GM12878 (cell line): ENCODE measurements at regions not wholly inside any gene's neighbourhood (a gene's known extent, or its start where the extent isn't known, plus 50 kb on each side); places are given as distances from the start of the nearest gene placed in this dataset.
"Not testable (repeated sequence)": the region's sequence is repeated elsewhere in the genome, so short reads cannot be mapped to it uniquely, and the experiment has no call there.

Experiments used
- ATAC-seq: fragments of 200-7000 bp; cut with Tn5 transposase; 3 replicates; pipeline ENCODE4 v1.9.1; 2020; ENCODE audit warnings: mild to moderate bottlenecking, moderate library complexity
- BruUV-seq: library from RNA; stranded (reverse); fragments of 400-500 nt; replicated peaks from 2 replicates; lab custom pipeline; 2021; lab: Mats Ljungman, UMichigan
- CTCF ChIA-PET: fragments of 300-600 bp; sonication (Branson Sonifier 250); formaldehyde crosslinking; extraction: SDS; loops from one replicate; lab custom pipeline; 2021; ENCODE audit warnings: inconsistent platforms; lab: Yijun Ruan, JAX
- POLR2A ChIA-PET: fragments of 350-600 bp; formaldehyde crosslinking; extraction: SDS; loops from one replicate; lab custom pipeline; 2021; ENCODE audit warnings: inconsistent platforms; lab: Charles Lee
- RAD21 ChIA-PET: fragments of 300-600 bp; sonication (Branson Sonifier 250); formaldehyde crosslinking; loops from one replicate; lab custom pipeline; 2023; ENCODE audit warnings: antibody characterized with exemption; ENCODE audit not compliant: unreplicated experiment; lab: Charles Lee
- SMC1A ChIA-PET: fragments of 300-600 bp; sonication (Branson Sonifier 250); formaldehyde crosslinking; loops from one replicate; lab custom pipeline; 2023; ENCODE audit not compliant: unreplicated experiment, uncharacterized antibody; lab: Charles Lee
- DNase-seq: peaks from one replicate; pipeline ENCODE4 v3.0.0-alpha.2; 2011; ENCODE audit warnings: low read depth, low spot score
- FAIRE-seq: peaks from 3 replicates; lab custom pipeline; 2011; peaks lifted over from hg19 to GRCh38; lab: Jason Lieb, UNC
- H2AFZ ChIP-seq: 2 replicates; pipeline ENCODE4 v1.6.0; 2011; ENCODE audit warnings: low read depth, low read length, control low read depth; ENCODE audit not compliant: control insufficient read depth
- H3K27ac ChIP-seq: 2 replicates; pipeline ENCODE4 v1.5.1; 2011; ENCODE audit warnings: control low read depth; ENCODE audit not compliant: control insufficient read depth, insufficient read depth
- H3K27me3 ChIP-seq, 2 experiments: replicated peaks in 1 of 2; 2 replicates each; pipeline versions ENCODE4 v1.6.0 to v1.6.1; 2011; ENCODE audit warnings: low read length in 1 of 2; ENCODE audit not compliant: control insufficient read depth in 2 of 2, insufficient read depth in 2 of 2
- H3K36me3 ChIP-seq, 2 experiments: 2 replicates each; pipeline ENCODE4 v1.5.1; 2011; ENCODE audit warnings: low read length in 1 of 2; ENCODE audit not compliant: control insufficient read depth in 2 of 2, insufficient read depth in 2 of 2
- H3K4me1 ChIP-seq: 2 replicates; pipeline ENCODE4 v1.6.1; 2011; ENCODE audit warnings: mild to moderate bottlenecking, low read length, moderate library complexity, mixed read lengths; ENCODE audit not compliant: control insufficient read depth, insufficient read depth
- H3K4me2 ChIP-seq: 2 replicates; pipeline ENCODE4 v1.6.0; 2011; ENCODE audit warnings: control low read depth; ENCODE audit not compliant: control insufficient read depth, insufficient read depth
- H3K4me3 ChIP-seq: fragments of 200-600 bp; sonication (generic); 2 replicates; pipeline ENCODE4 v1.5.1; 2016
- H3K79me2 ChIP-seq: 2 replicates; pipeline ENCODE4 v1.6.0; 2011; ENCODE audit warnings: low read length; ENCODE audit not compliant: control insufficient read depth, insufficient read depth
- H3K9ac ChIP-seq: 2 replicates; pipeline ENCODE4 v1.8.0; 2011; ENCODE audit warnings: low read length, control low read depth, mixed read lengths; ENCODE audit not compliant: control insufficient read depth, insufficient read depth
- H3K9me3 ChIP-seq: replicated peaks from 3 replicates; pipeline ENCODE4 v1.5.1; 2011; ENCODE audit warnings: mild to moderate bottlenecking, low read length; ENCODE audit not compliant: control insufficient read depth, insufficient read depth
- H4K20me1 ChIP-seq: 2 replicates; pipeline ENCODE4 v1.6.0; 2011; ENCODE audit not compliant: control insufficient read depth, insufficient read depth
- BHLHE40 ChIP-seq, 2 experiments: fragments of 450-650 bp in 1 of 2; IDR thresholded peaks; 2 replicates each; pipeline ENCODE4 v1.6.1; 2011 to 2017; ENCODE audit warnings: low read depth in 2 of 2, borderline replicate concordance in 1 of 2, improper control_type of control experiment in 1 of 2, low read length in 1 of 2, mild to moderate bottlenecking in 1 of 2
- E2F8 ChIP-seq: fragments of 450-650 bp; IDR thresholded peaks from 2 replicates; pipeline ENCODE4 v1.6.1; 2018; ENCODE audit warnings: mild to moderate bottlenecking, low read depth, moderate library complexity; ENCODE audit not compliant: partially characterized antibody
- EZH2 ChIP-seq: IDR thresholded peaks from 2 replicates; pipeline ENCODE4 v1.6.1; 2012; ENCODE audit warnings: low read depth, mild to moderate bottlenecking, control low read depth, inconsistent platforms, low read length, borderline replicate concordance; ENCODE audit not compliant: control insufficient read depth
- FOXK2 ChIP-seq: fragments of 450-650 bp; IDR thresholded peaks from 2 replicates; pipeline ENCODE4 v1.6.1; 2017; ENCODE audit warnings: mild to moderate bottlenecking, moderate library complexity
- KDM1A ChIP-seq: fragments of 200-600 bp; sonication (generic); IDR thresholded peaks from 2 replicates; pipeline ENCODE4 v1.6.1; 2016; ENCODE audit warnings: borderline replicate concordance
- LARP7 ChIP-seq: fragments of 450-650 bp; IDR thresholded peaks from 2 replicates; pipeline ENCODE4 v1.6.1; 2017; ENCODE audit warnings: mild to moderate bottlenecking
- MEF2A ChIP-seq: IDR thresholded peaks from 2 replicates; pipeline ENCODE4 v1.6.1; 2011; ENCODE audit warnings: low read depth, mild to moderate bottlenecking, low read length, moderate library complexity; ENCODE audit not compliant: insufficient read depth
- MYB ChIP-seq: fragments of 150-350 bp; IDR thresholded peaks from 2 replicates; pipeline ENCODE4 v1.6.1; 2014; ENCODE audit warnings: mild to moderate bottlenecking, low read depth, low read length, borderline replicate concordance
- MYC ChIP-seq: IDR thresholded peaks from 2 replicates; pipeline ENCODE4 v1.6.1; 2011; ENCODE audit warnings: mild to moderate bottlenecking, low read length, moderate library complexity, inconsistent platforms; ENCODE audit not compliant: insufficient read depth, insufficient replicate concordance, insufficient read length, severe bottlenecking
- POU2F2 ChIP-seq: IDR thresholded peaks from 3 replicates; pipeline ENCODE4 v1.6.1; 2011; ENCODE audit warnings: low read depth, mild to moderate bottlenecking, low read length, borderline replicate concordance
- SREBF1 ChIP-seq: IDR thresholded peaks from 2 replicates; pipeline ENCODE4 v1.6.1; 2012; ENCODE audit warnings: mild to moderate bottlenecking, low read length
- STAT1 ChIP-seq: fragments of 450-650 bp; conservative IDR thresholded peaks from 2 replicates; pipeline ENCODE4 v1.6.1; 2014; ENCODE audit warnings: antibody characterized with exemption, mild to moderate bottlenecking
- ZBED1 ChIP-seq: IDR thresholded peaks from 2 replicates; pipeline ENCODE4 v1.6.1; 2016; ENCODE audit warnings: borderline replicate concordance
- WGBS: methylation state at CpG from one replicate; pipeline ENCODE4 v1.1.6; 2016; ENCODE audit warnings: low lambda C conversion rate; ENCODE audit not compliant: insufficient replicate concordance, insufficient coverage; ENCODE audit errors: missing lambda C conversion rate; 5-methylcytosine and 5-hydroxymethylcytosine counted together
- in situ Hi-C: fragments of 300-500 bp; cut with MboI; formaldehyde crosslinking; loops from 9 replicates; pipeline ENCODE4 v1.14.3; 2018; ENCODE audit warnings: mixed read lengths
- intact Hi-C: fragments of 100-400 bp; cut with micrococcal nuclease; formaldehyde crosslinking; loops from one replicate; pipeline ENCODE4 v1.14.2; 2022; ENCODE audit not compliant: unreplicated experiment
- TF ChIP-seq, protein P1 (sequence below): fragments of 450-650 bp; IDR thresholded peaks from 2 replicates; pipeline ENCODE4 v1.6.1; 2017; ENCODE audit warnings: borderline replicate concordance

DNA sequence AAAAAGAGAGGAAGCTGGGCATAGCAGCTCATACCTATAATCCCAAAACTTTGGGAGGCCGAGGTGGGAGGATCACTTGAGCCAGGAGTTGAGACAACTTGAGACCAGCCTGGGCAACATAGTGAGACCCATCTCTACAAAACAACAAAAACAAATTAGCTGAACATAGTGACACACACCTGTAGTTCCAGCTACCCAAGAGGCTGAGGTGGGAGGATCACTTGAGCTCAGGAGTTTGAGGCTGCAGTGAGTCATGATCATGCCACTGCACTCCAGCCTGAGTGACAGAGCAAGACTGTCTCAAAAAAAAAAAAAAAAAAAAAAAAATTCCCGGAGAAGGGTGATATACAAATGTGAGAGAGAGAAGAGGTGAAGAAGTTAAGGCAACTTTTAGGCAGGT is 143.8 kb downstream of the GLUL start:
- ChIA-PET POLR2A (interaction anchor here (0.6 kb wide), 1 partner anchor 1748 kb away, joined by 3 read pairs; no protein-coding TSS in a partner anchor), RAD21 (interaction anchor here (1.7 kb wide), 1 partner anchor 104 kb away, joined by 6 read pairs; no protein-coding TSS in a partner anchor), SMC1A (interaction anchor here (0.6 to 2.1 kb wide), 5 partner anchors 10 to 105 kb away, joined by 3 to 5 read pairs (median 4); no protein-coding TSS in a partner anchor)
- H3K4me1 ChIP-seq, H3K4me3 ChIP-seq, H4K20me1 ChIP-seq, H3K27ac ChIP-seq, intact Hi-C loops, H3K9me3 ChIP-seq, FAIRE-seq, H3K36me3 ChIP-seq, H3K79me2 ChIP-seq, H3K4me2 ChIP-seq, H3K9ac ChIP-seq, in situ Hi-C loops, H3K27me3 ChIP-seq, H2AFZ ChIP-seq, CTCF ChIA-PET, BruUV-seq, DNase-seq: not testable (repeated sequence)
- 21% methylated on average over 2 of the region's 2 CpGs for WGBS
- peak; percentile 13; the same call in 1 of the 3 replicates for ATAC-seq

GRCh38 chr1:182246783-182247182 is 144.8 kb downstream of the GLUL start:
- intact Hi-C loops: no loop called here
- H4K20me1 ChIP-seq: no peaks in the 10 kb centered on the region

More at GRCh38 chr1:182246783-182247182, 144.8 kb downstream of the GLUL start:
- H2AFZ ChIP-seq: no peak overlapping the region
- no peak overlapping the region for H3K9ac ChIP-seq
- in situ Hi-C loops: no loop called here
- DNase-seq: no peak
- TF ChIP-seq FOXK2: no peak
- TF ChIP-seq E2F8: no peak
- TF ChIP-seq ZBED1: no peak
- TF ChIP-seq, protein P1, sequence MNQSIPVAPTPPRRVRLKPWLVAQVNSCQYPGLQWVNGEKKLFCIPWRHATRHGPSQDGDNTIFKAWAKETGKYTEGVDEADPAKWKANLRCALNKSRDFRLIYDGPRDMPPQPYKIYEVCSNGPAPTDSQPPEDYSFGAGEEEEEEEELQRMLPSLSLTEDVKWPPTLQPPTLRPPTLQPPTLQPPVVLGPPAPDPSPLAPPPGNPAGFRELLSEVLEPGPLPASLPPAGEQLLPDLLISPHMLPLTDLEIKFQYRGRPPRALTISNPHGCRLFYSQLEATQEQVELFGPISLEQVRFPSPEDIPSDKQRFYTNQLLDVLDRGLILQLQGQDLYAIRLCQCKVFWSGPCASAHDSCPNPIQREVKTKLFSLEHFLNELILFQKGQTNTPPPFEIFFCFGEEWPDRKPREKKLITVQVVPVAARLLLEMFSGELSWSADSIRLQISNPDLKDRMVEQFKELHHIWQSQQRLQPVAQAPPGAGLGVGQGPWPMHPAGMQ: no peak
- no peak for TF ChIP-seq KDM1A
- TF ChIP-seq POU2F2: no peak
- TF ChIP-seq MEF2A: no peak
- no peak for TF ChIP-seq MYC
- TF ChIP-seq LARP7: no peak
- no peak for TF ChIP-seq EZH2
- no peak for TF ChIP-seq MYB
- no peak for TF ChIP-seq STAT1
- TF ChIP-seq SREBF1: no peak
- TF ChIP-seq BHLHE40 (IDR thresholded peaks at IDR 0.05; ENCODE audit: borderline replicate concordance in 1 of 2, low read depth in 2 of 2, low read length in 1 of 2): no peak
- no peaks in the 10 kb centered on the region for H3K9me3 ChIP-seq
- ChIA-PET POLR2A (interaction anchor here (0.5 kb wide), 1 partner anchor 56 kb away, joined by 3 read pairs; no protein-coding TSS in a partner anchor), SMC1A (no interaction called here), CTCF (no interaction called here), RAD21 (interaction anchor here (1.7 kb wide), 1 partner anchor 103 kb away, joined by 6 read pairs; no protein-coding TSS in a partner anchor)
- H3K4me1 ChIP-seq: no peaks in the 10 kb centered on the region; the same call in none of the 2 replicates
- no TSS peak for BruUV-seq
- FAIRE-seq: no peak
- H3K4me3 ChIP-seq: no peak overlapping the region
- no peak for ATAC-seq
- no peak overlapping the region for H3K4me2 ChIP-seq
- 63% methylated on average over 5 of the region's 5 CpGs for WGBS
- H3K27me3 ChIP-seq: peaks cover 0 to 2% of the 10 kb centered on the region in 2 experiments; a peak in 2 of 4 replicates
- no peaks in the 10 kb centered on the region for H3K36me3 ChIP-seq
- H3K79me2 ChIP-seq: no peaks in the 10 kb centered on the region
- H3K27ac ChIP-seq: no peak overlapping the region
